Posterior vena cava (tissue), 2 donors: ENCODE measurements at regions not wholly inside any gene's neighbourhood (a gene's known extent, or its start where the extent isn't known, plus 50 kb on each side); places are given as distances from the start of the nearest gene placed in this dataset.
"Not testable (repeated sequence)": the region's sequence is repeated elsewhere in the genome, so short reads cannot be mapped to it uniquely, and the experiment has no call there.

ENCODE experiments used
- DNase-seq: peaks from one replicate; pipeline ENCODE4 v3.0.0-alpha.2; 2020; ENCODE audit warnings: low spot score
- intact Hi-C, 2 donors: fragments of 100-400 bp; cut with DNase I; formaldehyde crosslinking; loops; one replicate each; pipeline versions ENCODE4 v1.14.1 to v1.14.2; 2022 to 2023
- donor health status: DM: yes; HTN: yes; CAD: no.
- donor health status: DM: yes; HTN: yes; CAD: no.

DNA sequence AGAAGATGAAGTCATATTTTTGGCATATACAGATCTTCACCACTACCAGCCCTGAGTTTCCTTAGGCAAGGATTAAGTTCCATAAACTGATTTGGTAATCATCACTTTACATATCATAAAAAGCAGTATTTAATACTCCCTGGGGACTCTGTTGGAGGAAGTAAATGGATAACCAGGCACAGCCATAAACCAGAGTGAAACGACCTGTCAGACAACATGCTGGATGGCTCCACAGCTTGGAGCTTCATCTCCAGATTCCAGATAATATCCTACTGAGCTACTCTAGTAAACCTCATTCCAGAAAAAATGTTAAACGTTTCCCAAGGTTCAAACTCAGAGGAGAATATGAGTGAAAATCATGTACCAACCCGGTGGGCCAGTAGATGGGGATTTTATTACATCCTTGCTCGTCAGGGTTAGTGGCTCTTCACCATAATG, 109.2 kb downstream of the BASP1 start:
- no peak for DNase-seq
- intact Hi-C loops = no loop called here

DNA sequence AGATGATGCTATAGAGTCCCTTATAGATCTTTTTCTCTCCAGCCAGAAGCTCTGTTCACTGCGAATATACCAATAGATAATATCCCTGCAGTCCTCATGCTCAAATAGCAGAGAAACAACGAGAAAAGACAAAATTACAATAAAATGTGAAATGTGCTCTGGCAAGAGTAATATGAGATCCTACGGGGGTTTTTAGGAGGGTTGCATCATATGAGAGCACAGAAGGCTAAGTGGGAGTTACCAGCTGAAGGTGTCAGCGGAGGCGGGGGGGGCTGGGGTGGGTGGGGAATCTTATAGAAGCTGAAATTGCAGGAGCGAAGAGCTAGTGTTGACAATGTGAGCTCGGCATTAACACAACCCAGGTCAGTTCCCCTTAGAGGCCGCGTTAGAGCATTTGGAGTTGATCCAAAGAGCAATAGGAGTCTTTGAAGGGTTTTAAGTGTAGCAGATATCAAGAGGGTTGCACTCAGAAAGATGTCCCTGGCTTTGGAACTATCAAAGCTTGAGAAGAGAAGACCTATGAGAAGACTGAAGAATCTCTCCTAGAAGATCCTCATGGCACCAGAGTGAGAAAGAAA, 109.7 kb downstream of the BASP1 start:
- no peak for DNase-seq
- intact Hi-C loops = no loop called here

DNA sequence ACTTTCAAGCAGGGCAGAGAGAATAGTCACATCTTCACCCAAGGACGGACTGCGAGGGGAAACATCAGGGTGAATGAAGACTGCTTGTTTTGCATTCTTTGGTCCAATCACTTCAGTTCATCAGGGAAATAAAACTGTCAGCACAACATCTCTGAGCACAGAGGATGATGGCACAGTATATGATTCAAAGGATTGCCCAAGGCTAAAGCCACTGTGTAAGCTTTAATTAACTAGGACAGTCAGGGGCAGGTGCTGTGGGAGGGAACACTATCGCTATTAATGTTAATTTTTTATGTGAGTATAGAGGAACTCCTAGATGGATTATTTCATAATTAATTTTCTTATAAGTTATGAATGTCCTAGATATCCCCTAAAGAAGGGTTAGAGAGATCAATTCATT, 112.1 kb downstream of the BASP1 start:
- intact Hi-C loops = no loop called here
- no peak for DNase-seq

DNA sequence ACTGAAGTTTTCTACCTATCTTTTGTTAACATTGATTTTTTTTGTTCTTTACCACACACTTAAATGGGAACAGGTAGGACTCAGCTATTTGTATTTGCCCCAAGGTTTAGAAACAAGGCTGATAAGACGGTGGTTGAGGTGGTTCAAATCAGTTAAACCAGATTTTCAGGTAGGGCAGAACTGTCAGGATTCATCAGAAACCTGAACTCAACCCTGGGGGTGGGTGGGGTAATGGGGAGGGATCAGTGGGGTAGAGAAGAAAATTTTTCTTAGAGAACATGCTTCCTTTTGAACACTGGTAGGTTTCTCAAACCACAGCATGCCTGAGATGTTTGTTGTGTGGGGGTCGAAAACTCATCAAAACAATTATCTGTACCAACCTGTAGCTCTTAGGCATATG, 113.0 kb downstream of the BASP1 start:
- intact Hi-C loops = no loop called here
- no peak for DNase-seq

DNA sequence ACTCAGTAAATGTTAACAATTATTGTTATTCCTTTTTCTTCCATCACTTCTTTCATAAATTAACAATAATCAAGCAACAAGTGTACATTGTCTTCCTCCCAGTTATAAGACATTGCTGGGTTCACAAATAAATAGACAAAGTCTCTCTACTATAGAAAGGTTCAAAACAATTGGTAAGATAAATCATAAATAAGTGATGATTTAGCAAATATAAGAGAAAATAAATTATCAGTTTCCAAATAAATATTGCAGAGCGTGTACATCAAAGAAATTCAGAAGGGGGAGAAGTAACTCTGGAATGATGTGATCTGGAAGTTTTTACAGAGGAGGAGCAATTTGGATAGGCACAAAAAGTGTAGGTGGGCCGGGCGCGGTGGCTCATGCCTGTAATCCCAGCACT, 114.2 kb downstream of the BASP1 start:
- intact Hi-C loops = no loop called here
- DNase-seq = no peak

DNA sequence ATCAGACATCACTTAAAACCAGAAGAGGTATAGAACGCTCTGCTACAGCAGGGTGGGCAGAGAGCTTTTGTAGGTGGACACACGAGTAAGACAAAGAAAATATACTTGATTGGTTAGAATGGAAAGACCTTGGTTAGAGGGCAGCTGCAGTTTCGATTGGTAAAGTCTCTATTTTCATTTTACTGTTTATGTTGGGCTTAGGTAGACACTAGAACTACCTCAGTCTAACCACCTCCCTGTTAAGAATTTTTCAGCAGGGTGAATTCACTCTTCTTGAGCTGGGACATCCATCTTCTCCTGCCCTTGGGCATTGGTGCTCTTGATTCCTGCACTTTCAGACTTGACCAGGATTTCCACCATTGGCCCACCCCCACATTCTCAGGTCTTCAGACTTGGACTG, 116.3 kb downstream of the BASP1 start:
- intact Hi-C loops = no loop called here
- no peak for DNase-seq

DNA sequence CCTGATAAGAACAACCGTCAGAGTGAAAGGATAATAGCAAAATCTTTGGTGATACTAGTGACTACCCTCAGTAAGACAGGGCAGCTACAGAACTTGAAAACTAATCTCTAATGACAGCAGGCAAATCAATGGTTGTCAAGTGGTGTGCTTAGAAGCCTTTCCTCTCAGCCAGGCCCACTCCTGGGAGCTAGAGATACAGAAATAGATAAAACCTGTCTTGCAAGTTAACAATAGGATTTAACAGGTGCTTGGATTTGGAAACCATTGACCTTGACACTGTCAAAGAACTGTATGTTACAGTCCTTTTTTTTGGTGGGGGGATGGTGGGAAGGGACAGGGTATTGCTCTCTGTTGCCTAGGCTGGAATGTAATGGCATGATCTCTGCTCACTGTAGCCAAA, 118.6 kb downstream of the BASP1 start:
- no peak for DNase-seq
- intact Hi-C loops = no loop called here

DNA sequence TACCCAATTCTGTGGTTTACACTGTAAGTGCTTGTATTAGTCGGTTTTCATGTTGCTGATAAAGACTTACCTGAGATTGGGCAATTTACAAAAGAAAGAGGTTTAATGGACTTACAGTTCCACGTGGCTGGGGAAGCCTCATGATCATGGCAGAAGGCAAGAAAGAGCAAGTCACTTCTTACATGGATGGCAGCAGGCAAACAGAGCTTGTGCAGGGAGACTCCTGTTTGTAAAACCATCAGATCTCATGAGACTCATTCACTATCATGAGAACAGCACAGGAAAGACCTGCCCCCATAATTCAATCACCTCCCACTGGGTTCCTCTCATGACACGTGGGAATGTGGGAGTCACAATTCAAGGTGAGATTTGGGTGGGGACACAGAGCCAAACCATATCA, 119.3 kb downstream of the BASP1 start:
- intact Hi-C loops, DNase-seq: not testable (repeated sequence)

DNA sequence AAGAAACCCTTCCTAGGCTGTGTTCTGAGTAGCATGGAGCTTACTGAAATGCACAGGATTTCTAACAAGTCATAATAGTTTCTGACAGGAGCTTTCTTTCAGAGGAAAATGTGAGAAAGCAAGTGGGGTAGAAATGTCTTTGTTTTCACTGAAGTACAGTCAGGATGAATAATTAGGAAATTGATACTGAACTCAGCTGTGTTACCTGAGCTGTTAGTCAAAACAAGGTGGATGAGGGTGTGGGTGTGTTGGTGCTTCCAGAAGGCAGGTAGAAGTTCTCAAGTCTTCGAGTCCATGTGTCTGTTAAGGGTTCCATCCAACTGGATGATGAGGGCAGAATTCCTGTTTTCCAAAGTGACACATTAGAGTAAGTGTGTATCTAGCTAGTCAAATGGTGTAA, 122.4 kb downstream of the BASP1 start:
- no peak for DNase-seq
- intact Hi-C loops = no loop called here

DNA sequence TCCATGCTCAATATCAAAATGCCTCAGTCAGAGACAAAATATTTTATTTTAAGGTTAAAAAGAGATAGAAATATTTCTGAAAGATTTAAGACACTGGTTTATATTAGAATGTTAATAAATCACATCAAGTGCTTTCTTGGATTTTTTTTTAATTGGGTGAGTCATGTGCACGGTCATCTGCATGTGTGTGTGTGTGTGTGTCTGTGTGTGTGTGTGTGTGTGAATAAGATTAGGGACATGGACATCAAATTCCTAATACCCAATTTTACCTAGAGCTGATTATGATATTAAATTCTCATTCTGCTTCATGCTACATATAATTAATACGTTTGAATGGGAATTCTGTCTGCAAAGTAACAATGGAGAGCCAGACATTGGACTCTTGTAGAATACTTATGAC, 122.9 kb downstream of the BASP1 start:
- intact Hi-C loops = no loop called here
- no peak for DNase-seq

DNA sequence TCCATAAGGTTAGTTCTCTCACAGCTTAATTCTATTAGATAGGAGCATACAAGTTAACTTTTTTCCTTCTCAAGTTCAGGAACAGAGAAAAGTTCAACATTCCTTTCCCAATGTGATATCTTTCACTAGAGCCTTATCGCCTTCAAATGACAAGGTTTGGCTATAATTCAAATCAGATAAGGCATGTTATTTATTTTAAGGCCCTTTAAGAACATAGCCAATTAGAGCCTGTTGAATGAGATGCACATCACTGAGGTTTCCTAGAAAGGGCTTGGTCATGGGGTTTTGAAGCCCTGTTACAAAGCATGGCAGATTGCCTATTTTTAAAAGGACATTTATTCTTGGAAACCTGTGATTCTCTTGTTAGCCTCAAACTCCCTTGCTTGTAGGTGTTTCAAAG, 123.4 kb downstream of the BASP1 start:
- intact Hi-C loops = no loop called here
- no peak for DNase-seq

DNA sequence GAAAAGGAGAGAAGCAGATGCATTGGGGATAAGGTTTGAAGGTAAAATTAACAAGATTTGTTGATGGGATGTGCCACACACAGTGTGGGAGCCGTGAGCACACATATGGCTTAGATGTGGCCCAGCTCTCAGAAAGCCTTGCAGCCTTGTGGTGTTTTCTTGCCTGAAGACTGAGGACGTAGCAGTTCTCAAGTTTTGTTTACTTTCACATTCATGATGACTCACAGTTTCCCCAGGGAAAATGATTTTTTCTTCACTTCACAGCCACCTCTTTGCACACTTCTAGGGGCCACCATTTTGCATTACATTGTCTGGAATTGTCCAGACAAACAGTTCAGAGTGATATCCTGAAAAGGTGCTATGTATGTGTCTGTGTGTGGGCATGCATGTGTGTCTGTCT, 126.2 kb downstream of the BASP1 start:
- no peak for DNase-seq
- intact Hi-C loops = no loop called here

DNA sequence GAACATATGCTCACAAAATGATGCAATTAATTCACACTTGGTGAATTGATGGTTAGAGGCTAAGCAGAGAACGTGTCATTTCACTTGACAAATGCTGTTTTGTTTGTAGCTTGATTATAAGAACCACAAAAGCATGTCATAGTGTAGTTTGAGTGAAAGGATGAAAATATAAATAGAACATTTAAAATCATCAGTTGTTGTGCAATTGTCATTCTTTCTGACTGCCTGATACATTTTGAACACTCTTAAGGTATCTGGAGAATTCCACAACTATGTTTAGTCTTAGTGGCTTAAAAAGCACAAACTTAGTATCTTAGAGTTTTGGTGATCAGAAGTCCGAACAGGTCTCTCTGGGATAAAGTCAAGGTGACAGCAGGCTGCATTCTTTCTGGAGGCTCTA, 129.4 kb downstream of the BASP1 start:
- no peak for DNase-seq
- intact Hi-C loops = no loop called here

DNA sequence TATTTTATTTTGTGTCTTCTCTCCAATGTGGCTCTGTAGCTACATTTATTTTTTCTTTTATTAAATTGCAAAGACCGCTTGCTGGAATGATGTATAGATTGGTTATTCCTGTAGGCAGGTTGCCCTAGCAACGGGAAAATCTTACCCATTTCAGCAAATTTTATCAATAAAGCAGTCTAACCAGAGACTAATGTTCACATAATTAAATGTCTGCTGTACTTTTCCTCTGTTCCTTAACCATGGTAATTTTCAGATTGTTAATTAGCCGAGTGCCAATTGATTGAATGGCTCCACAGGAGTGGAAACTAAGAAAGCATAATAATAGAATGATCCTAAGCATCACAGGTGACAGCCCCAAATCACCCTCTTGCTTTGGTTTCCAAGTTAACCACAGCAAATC, 134.8 kb downstream of the BASP1 start:
- intact Hi-C loops = no loop called here
- no peak for DNase-seq

DNA sequence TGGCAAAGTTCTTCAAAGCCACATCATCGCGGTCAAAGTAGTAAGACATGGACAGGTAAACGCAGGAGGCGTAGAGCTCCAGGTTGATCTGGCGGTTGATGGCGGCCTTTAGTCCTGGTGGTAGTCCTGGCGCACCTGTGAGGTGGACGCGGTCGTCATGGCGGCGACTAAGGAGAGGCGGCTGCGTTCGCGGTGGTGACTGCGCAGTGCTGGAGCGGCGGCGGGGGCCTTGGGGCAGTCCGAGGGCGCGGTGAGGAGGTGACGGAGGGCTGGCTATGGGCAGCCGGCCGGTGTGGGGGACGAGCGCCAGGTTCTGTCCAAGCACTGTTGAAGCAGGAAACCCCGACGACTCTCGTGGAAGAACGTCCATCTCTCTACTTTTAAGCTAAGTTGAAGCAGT, 136.8 kb downstream of the BASP1 start:
- DNase-seq = no peak

DNA sequence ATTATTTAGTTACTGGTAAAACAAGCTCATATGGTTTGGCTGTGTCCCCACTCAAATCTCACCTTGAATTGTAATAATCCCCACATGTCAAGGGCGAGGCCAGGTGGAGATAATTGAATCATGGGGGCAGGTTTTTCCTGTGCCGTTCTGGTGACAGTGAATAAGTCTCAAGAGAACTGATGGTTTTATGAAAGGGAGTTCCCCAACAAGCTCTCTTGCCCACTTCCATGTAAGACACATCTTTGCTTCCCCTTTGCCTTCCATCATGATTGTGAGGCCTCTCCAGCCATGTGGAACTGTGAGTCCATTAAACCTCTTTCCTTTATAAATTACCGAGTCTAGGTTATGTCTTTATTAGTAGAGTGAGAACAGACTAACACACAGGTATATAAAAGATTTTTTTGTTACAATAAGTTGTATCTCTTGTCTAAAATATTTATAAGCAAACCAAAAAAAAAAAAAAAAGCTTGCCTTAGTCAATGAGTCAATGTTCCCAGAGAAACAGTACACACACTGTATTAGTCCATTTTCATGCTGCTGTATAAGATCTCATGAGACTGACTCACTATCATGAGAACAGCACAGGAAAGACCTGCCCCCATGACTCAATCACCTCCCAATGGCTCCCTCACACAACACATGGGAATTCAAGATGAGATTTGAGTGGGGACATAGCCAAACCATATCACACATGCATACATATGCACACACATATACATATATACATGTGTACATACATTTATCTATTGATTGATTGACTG, 138.3 kb downstream of the BASP1 start:
- DNase-seq = no peak
- intact Hi-C loops = no loop called here

More for the DNA sequence above, 136.8 kb downstream of the BASP1 start:
- intact Hi-C loops = no loop called here

DNA sequence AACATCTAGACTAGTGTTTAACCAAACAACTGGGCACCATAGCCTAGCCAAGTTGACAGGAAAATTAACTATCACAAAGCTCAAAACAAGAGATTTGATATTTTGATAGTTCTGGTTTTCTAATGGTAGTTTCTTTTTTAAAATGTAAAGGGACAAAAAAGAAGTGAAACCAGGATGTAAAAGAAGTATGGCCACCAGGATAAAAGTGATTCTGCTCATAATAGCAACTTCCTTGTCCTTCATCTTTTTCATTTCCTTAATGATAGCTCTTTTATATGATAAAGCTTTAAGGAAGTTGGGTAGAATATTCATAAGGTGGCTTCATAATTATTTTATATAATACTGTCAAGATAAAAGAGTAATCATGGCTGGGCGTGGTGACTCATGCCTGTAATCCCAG, 139.1 kb downstream of the BASP1 start:
- intact Hi-C loops = no loop called here
- DNase-seq = no peak

DNA sequence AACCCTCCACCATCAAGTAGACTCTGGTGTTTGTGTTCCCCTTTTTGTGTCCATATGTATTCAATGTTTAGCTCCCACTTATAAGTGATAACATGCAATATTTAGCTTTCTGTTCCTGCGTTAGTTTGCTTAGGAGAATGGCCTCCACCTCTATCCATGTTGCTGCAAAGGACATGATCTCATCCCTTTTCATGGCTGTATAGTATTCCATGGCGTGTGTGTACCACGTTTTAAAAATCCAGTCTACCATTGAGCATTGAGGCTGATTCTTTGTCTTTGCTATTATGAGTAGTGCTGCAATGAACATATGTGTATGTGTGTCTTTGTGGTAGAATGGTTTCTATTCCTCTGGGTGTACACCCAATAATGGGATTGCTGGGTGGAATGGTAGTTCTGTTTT, 140.1 kb downstream of the BASP1 start:
- no peak for DNase-seq
- intact Hi-C loops = no loop called here

DNA sequence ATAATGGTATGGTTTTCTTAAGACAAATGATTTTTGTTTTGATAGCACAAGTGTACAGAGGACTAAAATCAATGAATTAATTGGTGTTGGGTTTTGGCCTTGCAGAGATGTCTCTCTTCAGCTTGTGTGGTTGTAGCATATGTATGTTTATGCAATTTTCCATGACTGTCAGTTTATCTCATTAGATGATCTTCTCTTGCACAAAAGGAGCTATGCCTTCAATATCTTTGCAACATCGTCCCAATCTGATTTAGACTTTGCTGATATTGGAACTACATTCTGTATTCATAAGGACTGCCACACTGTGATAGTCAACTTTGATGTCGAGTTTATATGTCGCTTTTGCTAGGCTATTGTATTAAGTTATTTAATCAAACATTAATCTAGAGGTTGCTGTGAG, 140.0 kb upstream of the TAF11L2 start:
- no peak for DNase-seq
- intact Hi-C loops = no loop called here

DNA sequence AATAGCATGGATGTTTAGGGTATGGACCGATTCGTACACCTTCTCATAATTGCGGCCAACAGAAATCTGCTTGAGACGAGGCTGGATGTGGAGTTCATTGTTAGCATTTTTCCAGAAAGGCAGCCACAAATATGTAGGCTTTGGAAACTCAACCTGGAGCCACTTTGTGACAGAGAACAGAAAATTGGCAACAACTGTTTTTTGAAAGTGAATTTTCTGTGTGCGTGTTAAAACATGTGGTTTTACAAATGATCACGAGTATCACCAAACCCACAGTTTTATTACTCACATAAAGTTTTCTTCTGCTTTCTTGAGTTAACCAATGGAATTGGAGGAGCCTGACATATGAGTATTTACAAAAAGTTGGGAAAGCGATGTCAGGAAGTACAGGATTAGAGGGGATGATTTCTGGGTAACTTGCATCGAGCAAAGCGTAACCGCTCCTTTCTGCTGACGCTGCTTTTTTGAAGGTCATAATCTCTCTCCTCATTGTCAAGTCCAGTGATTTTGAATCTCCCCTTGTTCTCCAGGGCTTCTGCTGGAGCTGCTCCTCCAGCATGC, 138.5 kb upstream of the TAF11L2 start:
- DNase-seq = no peak

DNA sequence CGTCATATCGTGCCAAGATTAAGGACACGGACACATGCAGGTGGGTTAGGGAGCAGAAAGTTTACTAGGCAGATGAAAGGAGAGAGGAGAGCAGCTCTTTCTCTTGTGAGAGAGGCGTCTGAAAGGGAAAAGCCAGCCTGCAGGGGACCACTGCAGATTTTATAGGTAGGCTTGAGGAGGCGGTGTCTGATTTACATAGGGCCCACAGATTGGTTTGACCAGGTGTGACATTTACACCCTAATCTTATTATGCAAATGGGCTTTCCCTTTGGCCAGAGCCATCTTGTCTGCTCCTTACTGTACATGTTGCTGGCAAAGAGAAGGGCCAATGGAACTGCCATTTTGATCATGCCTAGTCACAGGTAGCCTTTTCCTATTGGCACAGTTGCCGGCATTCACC, 137.2 kb upstream of the TAF11L2 start:
- DNase-seq = no peak
- intact Hi-C loops = no loop called here

More for the DNA sequence above, 138.5 kb upstream of the TAF11L2 start:
- intact Hi-C loops = no loop called here
